ENCODE measurements at regions not wholly inside any gene's neighbourhood (a gene's known extent, or its start where the extent isn't known, plus 50 kb on each side); places are given as distances from the start of the nearest gene placed in this dataset.
"Not testable (repeated sequence)": the region's sequence is repeated elsewhere in the genome, so short reads cannot be mapped to it uniquely, and the experiment has no call there.

- no peak for DNase-seq (ENCODE audit: low read depth in 2 of 2)
Observed at GRCh38 chr9:96131825-96132224, 170.2 kb downstream of the HSD17B3 start.

DNA sequence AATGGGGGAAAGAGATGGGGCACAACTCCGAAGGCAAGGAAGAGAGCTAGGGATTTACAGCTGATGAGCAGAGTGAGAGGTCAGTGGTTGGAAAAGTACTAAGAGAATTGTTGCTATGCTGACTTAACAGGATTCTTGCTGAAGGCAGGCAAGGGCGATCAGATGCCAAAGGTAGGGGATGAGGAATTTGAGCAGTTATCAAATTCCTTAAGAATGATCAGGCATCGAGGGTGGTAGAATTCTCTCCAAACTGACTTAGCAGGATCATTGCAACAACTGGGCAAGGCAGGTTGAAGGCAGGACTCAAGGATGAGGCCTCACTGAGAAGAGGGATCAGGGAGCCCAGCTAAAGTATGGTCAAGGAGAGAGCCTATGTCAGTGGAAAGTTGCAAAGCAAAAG, 171.0 kb downstream of the HSD17B3 start:
- DNase-seq (ENCODE audit: low read depth in 2 of 2): no peak

DNA sequence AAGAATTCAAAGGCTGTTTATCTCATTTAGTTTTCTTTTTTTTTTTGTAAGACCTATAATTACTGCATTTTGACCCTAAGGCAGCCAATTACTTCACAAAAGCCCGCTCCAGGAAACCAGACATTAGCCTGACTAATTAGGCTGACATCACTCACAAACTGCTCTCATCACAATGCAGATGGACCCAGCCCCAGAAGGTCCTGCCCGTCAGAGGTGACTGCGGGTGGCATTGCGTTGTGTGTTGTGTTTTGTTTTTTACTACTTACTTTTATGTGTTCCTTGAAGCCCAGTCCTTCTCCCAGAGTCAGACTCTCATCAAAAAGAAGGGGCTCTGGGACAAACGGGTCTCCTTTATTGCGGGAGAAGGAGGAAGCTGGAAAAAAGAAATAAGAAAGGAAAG, 172.2 kb downstream of the HSD17B3 start:
- no peak for DNase-seq (ENCODE audit: low read depth in 2 of 2)

DNA sequence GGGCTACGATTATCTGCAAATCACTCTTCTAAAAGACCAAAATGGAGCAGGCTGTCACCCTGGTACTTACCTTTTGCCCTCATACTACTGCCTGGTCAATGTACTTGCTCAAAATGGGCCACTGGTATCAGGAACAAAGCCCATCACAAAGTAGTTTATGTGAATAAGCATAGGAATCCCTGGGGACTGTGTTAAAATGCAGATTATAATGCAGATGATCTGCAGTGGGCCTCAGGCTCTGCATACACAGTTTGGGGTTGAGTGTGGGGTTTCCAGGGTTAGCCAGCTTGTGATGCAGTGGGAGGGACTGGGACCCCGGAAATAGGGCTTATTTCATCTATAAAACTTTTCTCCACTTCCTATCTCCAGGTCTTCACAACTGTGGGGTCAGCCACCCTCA, 173.1 kb downstream of the HSD17B3 start:
- DNase-seq (ENCODE audit: low read depth in 2 of 2): no peak

DNA sequence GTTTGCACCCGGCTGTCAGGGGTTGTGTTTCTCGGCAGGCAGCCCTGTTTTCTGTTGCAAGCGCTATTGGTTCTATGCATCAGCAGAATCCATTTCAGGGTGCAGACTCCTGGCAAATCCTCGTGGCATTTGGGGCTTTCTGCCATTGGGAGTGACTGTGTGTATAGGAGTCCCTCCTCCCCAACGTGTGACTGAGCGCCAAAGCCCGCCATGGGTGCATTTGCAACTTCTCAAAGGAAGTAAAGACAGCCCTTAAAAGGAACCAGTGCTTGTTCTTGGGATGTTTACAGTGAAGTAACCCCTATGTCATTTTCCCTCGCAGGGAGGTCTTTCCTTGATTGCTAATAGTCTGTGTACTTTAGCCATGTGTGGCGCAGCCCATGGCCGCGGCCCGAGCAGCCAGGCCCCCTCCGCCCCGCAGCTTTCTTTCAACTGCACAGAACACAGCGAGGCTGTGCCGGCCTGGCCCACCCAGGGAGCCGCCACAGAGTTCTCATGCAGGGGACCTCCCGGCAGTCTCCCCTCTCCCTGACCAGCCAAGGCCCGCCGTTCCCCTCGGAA, 175.6 kb downstream of the HSD17B3 start:
- DNase-seq (ENCODE audit: low read depth in 2 of 2): no peak

- DNase-seq (ENCODE audit: low read depth in 2 of 2): no peak
Observed at GRCh38 chr9:96125624-96126023, 176.4 kb downstream of the HSD17B3 start.

GRCh38 chr9:96122751-96123150, 179.2 kb downstream of the HSD17B3 start:
- peak; percentile 57 to 63 for DNase-seq (ENCODE audit: low read depth in 2 of 2)

- DNase-seq (ENCODE audit: low read depth in 2 of 2): no peak
Observed at GRCh38 chr9:96122282-96122681, 179.7 kb downstream of the HSD17B3 start.

DNA sequence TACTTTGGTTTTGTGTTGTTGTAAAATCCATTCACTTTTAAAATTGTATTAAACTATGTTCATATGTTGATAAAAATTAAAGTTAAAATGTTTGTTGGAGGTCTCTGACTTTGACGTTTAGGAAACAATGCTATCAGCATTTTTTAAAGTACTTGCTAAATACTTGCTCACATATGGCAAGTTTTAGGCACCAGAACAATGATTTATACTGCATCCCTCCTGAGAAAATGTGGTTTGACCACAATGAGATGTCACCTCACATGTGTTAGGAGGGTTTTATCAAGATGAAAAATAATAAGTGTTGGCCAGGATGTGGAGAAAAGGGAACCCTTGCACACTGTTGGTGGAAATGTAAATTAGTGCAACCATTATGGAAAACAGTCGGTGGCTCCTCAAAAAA, 180.8 kb downstream of the HSD17B3 start:
- peak; percentile 45 to 52 for DNase-seq (ENCODE audit: low read depth in 2 of 2)

DNA sequence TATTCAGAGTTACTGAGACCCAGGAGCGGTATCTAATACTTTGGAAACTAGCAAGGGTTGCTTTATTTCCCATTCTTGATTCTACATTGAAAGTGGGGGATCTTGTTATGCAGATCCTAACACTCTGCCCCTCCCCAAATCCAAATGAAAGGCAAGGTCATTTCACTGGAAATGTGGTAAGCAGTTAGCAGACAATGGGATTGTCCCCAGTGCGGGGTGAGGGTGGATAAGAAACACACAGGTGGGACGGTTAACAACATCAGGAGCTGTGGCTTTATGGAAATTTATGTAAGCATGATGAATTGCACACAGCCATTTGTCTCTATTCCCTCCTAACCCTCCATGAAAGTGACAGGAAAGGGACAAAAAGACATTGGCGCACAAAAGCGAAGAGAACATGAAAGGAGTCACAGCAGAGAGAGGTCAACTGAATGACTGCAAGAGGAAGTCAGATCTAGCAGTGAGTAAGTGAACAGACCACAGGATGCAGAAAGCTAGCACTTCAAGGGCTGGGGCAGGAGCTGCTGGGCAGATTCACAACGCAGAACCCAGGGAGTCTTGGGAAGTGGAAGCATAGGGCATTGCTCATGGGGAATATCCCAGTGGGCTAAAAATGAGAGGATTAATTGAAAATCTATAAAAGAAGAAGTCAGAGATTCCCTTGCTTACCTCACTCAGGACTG, 184.4 kb downstream of the HSD17B3 start:
- DNase-seq (ENCODE audit: low read depth in 2 of 2): no peak

GRCh38 chr9:96116275-96117064, 185.5 kb downstream of the HSD17B3 start:
- DNase-seq (ENCODE audit: low read depth in 2 of 2): no peak

GRCh38 chr9:96115836-96116235, 186.1 kb downstream of the HSD17B3 start:
- DNase-seq (ENCODE audit: low read depth in 2 of 2): no peak

DNA sequence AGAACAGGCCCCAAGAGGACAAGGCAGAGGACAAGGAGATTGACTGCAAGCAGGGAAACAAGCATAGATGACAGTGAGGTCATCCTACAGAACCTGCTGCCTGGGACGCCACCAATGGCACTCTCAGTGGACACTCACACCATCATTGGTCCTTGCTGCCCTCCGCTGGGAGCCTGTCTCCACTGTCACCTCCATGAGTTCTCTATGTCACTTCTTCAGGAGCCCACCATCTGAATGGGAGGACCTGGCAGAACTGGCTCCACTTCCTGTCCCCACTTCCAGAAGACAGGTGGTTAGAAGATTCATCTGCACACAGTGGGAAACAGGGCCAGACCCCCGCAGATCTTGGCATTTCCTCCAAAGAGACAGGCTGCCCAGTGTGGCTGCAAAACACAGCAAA, 188.9 kb downstream of the HSD17B3 start:
- no peak for DNase-seq (ENCODE audit: low read depth in 2 of 2)

- DNase-seq (ENCODE audit: low read depth in 2 of 2): peak in 1 of 2 experiments; percentile 25
Observed at GRCh38 chr9:96109680-96110351, 192.2 kb downstream of the HSD17B3 start.

- DNase-seq (ENCODE audit: low read depth in 2 of 2): peak; percentile 24 to 33
Observed at GRCh38 chr9:96108691-96109380, 193.1 kb downstream of the HSD17B3 start.

- DNase-seq (ENCODE audit: low read depth in 2 of 2): no peak
Observed at GRCh38 chr9:96107436-96107835, 194.5 kb downstream of the HSD17B3 start.

DNA sequence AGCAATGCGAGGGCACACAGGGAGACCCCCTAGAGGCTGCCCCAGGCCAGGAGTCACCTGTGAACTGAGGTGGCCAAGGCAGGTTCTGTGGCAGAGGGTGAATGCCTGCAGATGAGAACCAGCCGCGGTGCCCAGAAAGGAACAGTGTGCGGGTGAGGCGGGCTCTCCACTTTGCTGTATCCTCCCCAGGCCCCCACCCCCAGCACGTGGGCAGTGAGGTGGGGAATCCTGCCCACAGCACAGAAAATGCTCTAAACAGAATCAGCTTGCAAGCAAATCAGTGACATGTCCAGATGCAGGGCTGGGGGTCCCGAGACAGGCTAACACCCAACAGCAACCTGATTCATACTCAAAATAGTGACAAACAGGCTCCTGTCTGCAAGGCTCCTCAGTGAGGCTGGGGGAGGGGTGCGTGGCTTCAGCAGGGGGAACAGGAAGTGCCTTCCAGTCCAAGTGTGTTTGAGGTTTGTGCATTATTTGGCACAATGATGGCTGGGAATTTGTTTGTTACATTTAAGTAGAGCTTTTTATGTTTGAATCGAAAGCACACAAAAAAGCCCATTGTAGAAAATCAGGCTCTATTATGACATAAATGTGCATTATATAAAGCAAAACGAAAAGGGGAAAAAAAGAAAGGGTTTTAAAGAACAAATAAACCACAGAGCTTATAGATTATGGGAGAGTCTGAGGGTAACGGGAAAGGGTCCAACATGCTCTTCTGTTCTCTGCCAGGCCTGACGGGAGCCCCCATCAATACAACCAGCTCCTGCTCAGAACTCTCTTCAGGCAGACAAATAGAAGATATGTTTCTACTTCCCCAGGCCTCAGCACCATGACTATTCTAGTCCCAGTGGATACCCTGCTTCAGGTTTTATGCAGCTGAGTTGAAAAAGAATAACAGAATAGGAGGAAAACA, 201.3 kb downstream of the HSD17B3 start:
- no peak for DNase-seq (ENCODE audit: low read depth in 2 of 2)

DNA sequence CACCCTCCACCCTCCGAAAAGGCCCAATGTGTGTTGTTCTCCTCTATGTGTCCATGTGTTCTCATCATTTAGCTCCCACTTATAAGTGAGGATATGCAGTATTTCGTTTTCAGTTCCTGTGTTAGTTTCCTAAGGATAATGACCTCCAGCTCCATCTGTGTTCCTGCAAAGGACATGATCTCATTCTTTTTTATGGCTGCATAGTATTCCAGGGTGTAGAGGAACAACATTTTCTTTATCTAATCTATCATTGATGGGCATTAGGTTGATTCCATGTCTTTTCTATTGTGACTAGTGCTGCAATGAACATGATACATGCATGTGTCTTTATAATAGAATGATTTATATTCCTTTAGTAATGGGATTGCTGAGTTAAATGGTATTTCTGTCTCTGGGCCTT, 211.3 kb downstream of the HSD17B3 start:
- not testable (repeated sequence) for DNase-seq (ENCODE audit: low read depth in 2 of 2)

- DNase-seq (ENCODE audit: low read depth in 2 of 2): no peak
Observed at GRCh38 chr9:96089452-96090085, 212.4 kb downstream of the HSD17B3 start.

- no peak for DNase-seq (ENCODE audit: low read depth in 2 of 2)
Observed at GRCh38 chr9:96088510-96088909, 213.0 kb downstream of the ERCC6L2 start.

All from fibroblast of skin of left biceps (primary cell).